ENCODE measurements at regions not wholly inside any gene's neighbourhood (a gene's known extent, or its start where the extent isn't known, plus 50 kb on each side); places are given as distances from the start of the nearest gene placed in this dataset.

DNA sequence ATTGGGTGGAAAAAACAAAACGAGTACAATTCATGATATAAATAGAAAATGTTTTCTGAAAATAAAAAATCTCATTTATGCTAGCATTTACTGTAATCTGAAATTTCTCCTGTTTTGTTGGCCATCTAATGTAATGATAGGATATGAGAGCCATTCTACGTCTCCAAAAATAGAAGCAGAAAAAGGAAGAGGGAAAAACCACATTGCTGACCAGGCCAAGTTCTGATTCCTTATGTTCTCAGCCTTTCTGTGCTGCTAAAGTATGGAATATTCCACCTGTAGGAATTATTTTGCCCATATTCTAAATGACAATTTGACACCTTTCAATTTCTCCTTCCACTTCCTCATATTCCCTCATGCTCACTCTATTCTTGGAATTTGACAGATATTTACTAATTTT is 110.2 kb downstream of the TBXT start:
- TF ChIP-seq, protein P1, sequence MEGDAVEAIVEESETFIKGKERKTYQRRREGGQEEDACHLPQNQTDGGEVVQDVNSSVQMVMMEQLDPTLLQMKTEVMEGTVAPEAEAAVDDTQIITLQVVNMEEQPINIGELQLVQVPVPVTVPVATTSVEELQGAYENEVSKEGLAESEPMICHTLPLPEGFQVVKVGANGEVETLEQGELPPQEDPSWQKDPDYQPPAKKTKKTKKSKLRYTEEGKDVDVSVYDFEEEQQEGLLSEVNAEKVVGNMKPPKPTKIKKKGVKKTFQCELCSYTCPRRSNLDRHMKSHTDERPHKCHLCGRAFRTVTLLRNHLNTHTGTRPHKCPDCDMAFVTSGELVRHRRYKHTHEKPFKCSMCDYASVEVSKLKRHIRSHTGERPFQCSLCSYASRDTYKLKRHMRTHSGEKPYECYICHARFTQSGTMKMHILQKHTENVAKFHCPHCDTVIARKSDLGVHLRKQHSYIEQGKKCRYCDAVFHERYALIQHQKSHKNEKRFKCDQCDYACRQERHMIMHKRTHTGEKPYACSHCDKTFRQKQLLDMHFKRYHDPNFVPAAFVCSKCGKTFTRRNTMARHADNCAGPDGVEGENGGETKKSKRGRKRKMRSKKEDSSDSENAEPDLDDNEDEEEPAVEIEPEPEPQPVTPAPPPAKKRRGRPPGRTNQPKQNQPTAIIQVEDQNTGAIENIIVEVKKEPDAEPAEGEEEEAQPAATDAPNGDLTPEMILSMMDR (conservative IDR thresholded peaks at IDR 0.05; ENCODE audit: low read depth, low read length), result no peak
- no peak for TF ChIP-seq EZH2 (IDR thresholded peaks at IDR 0.05; ENCODE audit: borderline replicate concordance, low read depth, low read length, poor library complexity, severe bottlenecking)

All from A673 (cell line).